ENCODE measurements at regions not wholly inside any gene's neighbourhood (a gene's known extent, or its start where the extent isn't known, plus 50 kb on each side); places are given as distances from the start of the nearest gene placed in this dataset.

- H3K9me2 ChIP-seq (ENCODE audit: insufficient read depth) = no peaks in the 10 kb centered on the region
- no peak overlapping the region for H3K27ac Mint-ChIP-seq
- ATAC-seq (no peak), DNase-seq (ENCODE audit: low spot score) (no peak)
- no peaks in the 10 kb centered on the region for H3K27me3 ChIP-seq (ENCODE audit: insufficient read depth)
- H3K4me1 Mint-ChIP-seq = peaks cover 4% of the 10 kb centered on the region
- no peak overlapping the region for H2AFZ ChIP-seq
- no peaks in the 10 kb centered on the region for H4K20me1 ChIP-seq (replicated peaks; ENCODE audit: insufficient read depth)
- no peak overlapping the region for H3K27ac ChIP-seq (ENCODE audit: low read depth)
- no peaks in the 10 kb centered on the region for H3F3A ChIP-seq (replicated peaks; ENCODE audit: low read depth)
- no peak overlapping the region for H3K4me2 ChIP-seq
- no peak overlapping the region for H3K4me3 Mint-ChIP-seq
- H3K27me3 Mint-ChIP-seq (ENCODE audit: insufficient read depth, low read depth, poor library complexity) = peaks cover 6% of the 10 kb centered on the region
- no peaks in the 10 kb centered on the region for H3K79me2 ChIP-seq (replicated peaks; ENCODE audit: insufficient read depth)
- H3K36me3 Mint-ChIP-seq (ENCODE audit: low read depth) = no peaks in the 10 kb centered on the region
- no peaks in the 10 kb centered on the region for H3K36me3 ChIP-seq (ENCODE audit: insufficient read depth)
- H3K9me3 Mint-ChIP-seq = no peaks in the 10 kb centered on the region
- H3K4me1 ChIP-seq (ENCODE audit: insufficient read depth) = no peaks in the 10 kb centered on the region
- TF ChIP-seq REST (IDR thresholded peaks at IDR 0.05; ENCODE audit: unreplicated experiment) (no peak), JUNB (IDR thresholded peaks at IDR 0.05; ENCODE audit: unreplicated experiment) (no peak), EZH2phosphoT487 (IDR thresholded peaks at IDR 0.05; ENCODE audit: unreplicated experiment) (no peak), EZH2 (IDR thresholded peaks at IDR 0.05; ENCODE audit: low read depth, unreplicated experiment) (no peak), POLR2AphosphoS5 (IDR thresholded peaks at IDR 0.05; ENCODE audit: low read depth) (no peak), ZNF114 (CRISPR knock-in tag; IDR thresholded peaks at IDR 0.05) (no peak), STAT1 (IDR thresholded peaks at IDR 0.05; ENCODE audit: unreplicated experiment) (no peak), ZNF331 (CRISPR knock-in tag; IDR thresholded peaks at IDR 0.05; ENCODE audit: low read depth) (no peak), NANOG (IDR thresholded peaks at IDR 0.05; ENCODE audit: borderline replicate concordance) (no peak), ZNF462 (CRISPR knock-in tag; IDR thresholded peaks at IDR 0.05) (no peak), CREB1 (CRISPR knock-in tag; IDR thresholded peaks at IDR 0.05; ENCODE audit: low read depth) (no peak)
- TF ChIP-seq, protein P1, sequence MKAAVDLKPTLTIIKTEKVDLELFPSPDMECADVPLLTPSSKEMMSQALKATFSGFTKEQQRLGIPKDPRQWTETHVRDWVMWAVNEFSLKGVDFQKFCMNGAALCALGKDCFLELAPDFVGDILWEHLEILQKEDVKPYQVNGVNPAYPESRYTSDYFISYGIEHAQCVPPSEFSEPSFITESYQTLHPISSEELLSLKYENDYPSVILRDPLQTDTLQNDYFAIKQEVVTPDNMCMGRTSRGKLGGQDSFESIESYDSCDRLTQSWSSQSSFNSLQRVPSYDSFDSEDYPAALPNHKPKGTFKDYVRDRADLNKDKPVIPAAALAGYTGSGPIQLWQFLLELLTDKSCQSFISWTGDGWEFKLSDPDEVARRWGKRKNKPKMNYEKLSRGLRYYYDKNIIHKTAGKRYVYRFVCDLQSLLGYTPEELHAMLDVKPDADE (IDR thresholded peaks at IDR 0.05) = no peak
- TF ChIP-seq, protein P2, sequence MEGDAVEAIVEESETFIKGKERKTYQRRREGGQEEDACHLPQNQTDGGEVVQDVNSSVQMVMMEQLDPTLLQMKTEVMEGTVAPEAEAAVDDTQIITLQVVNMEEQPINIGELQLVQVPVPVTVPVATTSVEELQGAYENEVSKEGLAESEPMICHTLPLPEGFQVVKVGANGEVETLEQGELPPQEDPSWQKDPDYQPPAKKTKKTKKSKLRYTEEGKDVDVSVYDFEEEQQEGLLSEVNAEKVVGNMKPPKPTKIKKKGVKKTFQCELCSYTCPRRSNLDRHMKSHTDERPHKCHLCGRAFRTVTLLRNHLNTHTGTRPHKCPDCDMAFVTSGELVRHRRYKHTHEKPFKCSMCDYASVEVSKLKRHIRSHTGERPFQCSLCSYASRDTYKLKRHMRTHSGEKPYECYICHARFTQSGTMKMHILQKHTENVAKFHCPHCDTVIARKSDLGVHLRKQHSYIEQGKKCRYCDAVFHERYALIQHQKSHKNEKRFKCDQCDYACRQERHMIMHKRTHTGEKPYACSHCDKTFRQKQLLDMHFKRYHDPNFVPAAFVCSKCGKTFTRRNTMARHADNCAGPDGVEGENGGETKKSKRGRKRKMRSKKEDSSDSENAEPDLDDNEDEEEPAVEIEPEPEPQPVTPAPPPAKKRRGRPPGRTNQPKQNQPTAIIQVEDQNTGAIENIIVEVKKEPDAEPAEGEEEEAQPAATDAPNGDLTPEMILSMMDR (conservative IDR thresholded peaks at IDR 0.05; ENCODE audit: low read depth in 2 of 2) = no peak
- no peak overlapping the region for H3K4me3 ChIP-seq
These were observed 56.4 kb downstream of the PITPNM2 start for GRCh38 chr12:123094349-123095077.
